Heart right ventricle (tissue), 16 donors: ENCODE measurements at regions not wholly inside any gene's neighbourhood (a gene's known extent, or its start where the extent isn't known, plus 50 kb on each side); places are given as distances from the start of the nearest gene placed in this dataset.
A peak's percentile ranks its signal among the peaks of the same experiment; 100 is the strongest.

ENCODE experiments used
- ATAC-seq, 8 donors: fragments of 200-7000 bp; cut with Tn5 transposase; one replicate each; pipeline ENCODE4 v1.9.1; 2020; ENCODE audit warnings: mild to moderate bottlenecking in 8 of 8, moderate library complexity in 8 of 8, moderate number of reproducible peaks in 1 of 8
- DNase-seq, 2 donors: peaks; one replicate each; pipeline ENCODE4 v3.0.0-alpha.2; 2020
- H3K27ac ChIP-seq, 10 donors: fragments of 200-600 bp; sonication (generic) in 2 of 10; one replicate each; pipeline versions ENCODE4 v1.5.0 to v1.8.0; 2020 to 2022; ENCODE audit warnings: mild to moderate bottlenecking in 3 of 10
- H3K27me3 ChIP-seq, 7 donors: fragments of 200-600 bp; one replicate each; pipeline ENCODE4 v1.8.0; 2021 to 2022; ENCODE audit warnings: mild to moderate bottlenecking in 2 of 7
- H3K36me3 ChIP-seq, 9 donors: fragments of 200-600 bp; sonication (generic) in 1 of 9; one replicate each; pipeline versions ENCODE4 v1.5.0 to v1.8.0; 2020 to 2022; ENCODE audit warnings: mild to moderate bottlenecking in 2 of 9
- H3K4me1 ChIP-seq, 9 donors: fragments of 200-600 bp; sonication (generic) in 1 of 9; one replicate each; pipeline versions ENCODE4 v1.5.0 to v1.8.0; 2020 to 2022; ENCODE audit warnings: mild to moderate bottlenecking in 4 of 9
- H3K4me3 ChIP-seq, 10 donors: fragments of 200-600 bp; sonication (generic) in 2 of 10; one replicate each; pipeline versions ENCODE4 v1.5.0 to v1.8.0; 2020 to 2022; ENCODE audit warnings: mild to moderate bottlenecking in 7 of 10, moderate library complexity in 2 of 10
- H3K9me3 ChIP-seq, 11 donors: fragments of 200-600 bp in 10 of 11; sonication (generic) in 2 of 11; one replicate each; pipeline versions ENCODE4 v1.5.0 to v1.8.0; 2013 to 2022; ENCODE audit warnings: mild to moderate bottlenecking in 2 of 11, control low read depth in 1 of 11, moderate library complexity in 1 of 11
- WGBS, 2 donors: extraction: QIAGEN DNeasy Blood & Tissue Kit; methylation state at CpG; one replicate each; pipeline ENCODE4 v1.1.7; 2013; ENCODE audit warnings: inconsistent platforms in 1 of 2; 5-methylcytosine and 5-hydroxymethylcytosine counted together
- intact Hi-C, 10 donors: fragments of 100-400 bp; cut with DNase I; formaldehyde crosslinking; loops; one replicate each; pipeline versions ENCODE4 v1.11.1 to v1.14.2; 2022
- TF ChIP-seq, protein P1 (sequence below), 9 donors: fragments of 200-600 bp; sonication (generic) in 2 of 9; IDR thresholded peaks; one replicate each; pipeline versions ENCODE4 v1.5.0 to v1.8.0; 2021 to 2022; ENCODE audit warnings: antibody characterized with exemption in 9 of 9, mild to moderate bottlenecking in 5 of 9, moderate library complexity in 1 of 9
- donor health status: Arrhythmogenic right ventricular cardiomyopathy.
- donor health status: ischemic (EF 13 %, LVEDD 7.1; RV severe dilation, severe dysfunction).
- donor health status: healthy with polysubstance abuse.
- donor health status: DM: no; HTN: yes; CAD: no.
- donor health status: DM: no; HTN: no; CAD: no.
- donor health status: ischemic (EF 25% LVEDD 6.9; RV normal size, moderate dysfunction).
- donor health status: ischemic (EF 25% LVEDD 5.7; RV mildly dilated, moderate dysfunction).
- donor health status: healthy.
- donor health status: DM: yes; HTN: yes; CAD: no.
- donor health status: Ischemic cardiomyopathy.
- donor health status: ischemic (EF 35%, LVEDD 5.7; RV mildly dilated, moderate dysfunction).
- donor health status: nonischemic (EF 11% LVEDD 7.7; RV severe dilation, severe dysfunction).
- donor health status: DM: yes; HTN: yes; CAD: no.
- donor health status: PGD.
- donor health status: ischemic (EF 29% LVEDD 5.4; RV normal size, mild dysfunction).
- donor health status: nonischemic (EF 23%, LVEDD 6.1; RV moderate dilation, normal function).

DNA sequence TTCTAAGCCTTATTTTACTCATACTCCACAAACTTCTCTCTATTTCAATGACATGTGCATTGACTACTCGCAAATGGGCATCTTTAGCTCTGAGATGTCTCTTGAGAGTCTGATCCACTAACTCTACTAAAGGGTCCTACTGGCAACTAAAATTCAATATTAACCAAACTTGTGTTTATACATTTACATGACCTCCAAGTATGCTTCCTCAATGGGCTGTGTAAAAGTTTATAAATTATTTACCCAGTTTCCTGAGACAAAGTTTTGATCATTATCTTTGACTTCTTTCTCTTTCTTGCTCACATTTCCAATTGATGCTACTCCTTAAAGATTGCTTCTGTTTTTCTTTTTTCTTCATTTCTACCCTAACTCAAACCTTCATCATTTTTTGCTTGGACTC is 510.1 kb upstream of the DAB2 start:
- DNase-seq (no peak), ATAC-seq (no peak)
- TF ChIP-seq, protein P1, sequence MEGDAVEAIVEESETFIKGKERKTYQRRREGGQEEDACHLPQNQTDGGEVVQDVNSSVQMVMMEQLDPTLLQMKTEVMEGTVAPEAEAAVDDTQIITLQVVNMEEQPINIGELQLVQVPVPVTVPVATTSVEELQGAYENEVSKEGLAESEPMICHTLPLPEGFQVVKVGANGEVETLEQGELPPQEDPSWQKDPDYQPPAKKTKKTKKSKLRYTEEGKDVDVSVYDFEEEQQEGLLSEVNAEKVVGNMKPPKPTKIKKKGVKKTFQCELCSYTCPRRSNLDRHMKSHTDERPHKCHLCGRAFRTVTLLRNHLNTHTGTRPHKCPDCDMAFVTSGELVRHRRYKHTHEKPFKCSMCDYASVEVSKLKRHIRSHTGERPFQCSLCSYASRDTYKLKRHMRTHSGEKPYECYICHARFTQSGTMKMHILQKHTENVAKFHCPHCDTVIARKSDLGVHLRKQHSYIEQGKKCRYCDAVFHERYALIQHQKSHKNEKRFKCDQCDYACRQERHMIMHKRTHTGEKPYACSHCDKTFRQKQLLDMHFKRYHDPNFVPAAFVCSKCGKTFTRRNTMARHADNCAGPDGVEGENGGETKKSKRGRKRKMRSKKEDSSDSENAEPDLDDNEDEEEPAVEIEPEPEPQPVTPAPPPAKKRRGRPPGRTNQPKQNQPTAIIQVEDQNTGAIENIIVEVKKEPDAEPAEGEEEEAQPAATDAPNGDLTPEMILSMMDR (IDR thresholded peaks at IDR 0.05) = no peak
- WGBS, 2 donors = 86 to 92% methylated on average over 1 of the region's 1 CpG
- H3K36me3 ChIP-seq = no peaks in the 10 kb centered on the region
- H3K4me1 ChIP-seq = no peaks in the 10 kb centered on the region
- intact Hi-C loops = loop anchor here in 1 of 10 donors (10.0 kb wide), 1 partner anchor 230 kb away; no protein-coding TSS in a partner anchor
- H3K27ac ChIP-seq = no peak overlapping the region
- H3K4me3 ChIP-seq = no peak overlapping the region
- peaks cover 0 to 9% (median 0%) of the 10 kb centered on the region in 11 donors for H3K9me3 ChIP-seq
- peaks cover 0 to 5% (median 0%) of the 10 kb centered on the region in 7 donors for H3K27me3 ChIP-seq

DNA sequence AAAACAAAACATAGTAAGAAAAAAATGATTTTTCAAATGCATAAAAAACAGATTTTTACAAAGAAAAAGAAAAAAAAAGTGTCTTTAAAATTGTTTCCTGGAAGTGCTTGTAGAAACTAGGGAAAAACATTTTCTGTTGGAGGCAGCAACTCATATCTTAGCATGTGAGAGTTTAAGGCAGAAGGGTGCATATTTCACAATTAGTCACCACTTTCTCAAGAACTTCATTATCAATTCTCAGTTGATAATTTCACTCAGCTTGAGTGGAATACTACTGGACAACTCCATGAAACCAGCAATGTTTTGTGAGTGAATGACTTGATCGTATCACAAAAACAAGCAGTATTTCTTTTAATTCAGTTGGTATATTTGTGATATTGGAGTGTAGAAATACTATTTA is 508.3 kb upstream of the DAB2 start:
- Histone ChIP-seq H3K9me3 (no peaks in the 10 kb centered on the region), H3K27me3 (peaks cover 0 to 5% (median 0%) of the 10 kb centered on the region in 7 donors), H3K4me1 (no peaks in the 10 kb centered on the region), H3K36me3 (no peaks in the 10 kb centered on the region), H3K27ac (no peak overlapping the region), H3K4me3 (no peak overlapping the region)
- no peak for ATAC-seq
- WGBS, 2 donors = 80 to 85% methylated on average over 1 of the region's 1 CpG
- TF ChIP-seq, protein P1 (IDR thresholded peaks at IDR 0.05) = no peak
- no peak for DNase-seq
- intact Hi-C loops = loop anchor here in 1 of 10 donors (10.0 kb wide), 1 partner anchor 232 kb away; no protein-coding TSS in a partner anchor

DNA sequence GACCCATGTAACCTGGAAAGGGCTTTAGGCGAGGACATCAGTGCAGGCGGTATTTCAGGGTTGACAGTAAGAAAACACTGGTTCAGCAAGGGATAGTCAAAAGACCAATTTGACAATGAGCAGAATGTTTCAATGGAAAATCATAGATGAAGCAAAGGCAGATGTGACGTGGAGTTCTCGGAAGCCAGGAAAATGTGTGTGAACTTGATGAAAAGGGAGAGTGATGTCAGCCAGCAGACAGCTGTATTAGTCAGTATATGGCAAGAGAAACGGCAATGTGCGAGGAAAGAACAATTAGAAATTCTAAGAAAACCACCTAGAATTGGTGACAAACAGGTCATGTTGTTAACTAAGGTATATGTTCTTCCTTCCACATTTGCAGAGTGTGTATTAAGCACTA is 503.9 kb upstream of the DAB2 start:
- no peak overlapping the region for H3K27ac ChIP-seq
- H3K9me3 ChIP-seq = no peaks in the 10 kb centered on the region
- no peaks in the 10 kb centered on the region for H3K4me1 ChIP-seq
- peaks cover 0 to 5% (median 0%) of the 10 kb centered on the region in 7 donors for H3K27me3 ChIP-seq
- no peak overlapping the region for H3K4me3 ChIP-seq
- intact Hi-C loops = no loop called here
- ATAC-seq (peak in 2 of 8 donors; percentile 52), DNase-seq (no peak)
- WGBS, 2 donors = 56 to 60% methylated on average over 6 of the region's 6 CpGs
- no peaks in the 10 kb centered on the region for H3K36me3 ChIP-seq
- TF ChIP-seq, protein P1 (IDR thresholded peaks at IDR 0.05) = no peak

DNA sequence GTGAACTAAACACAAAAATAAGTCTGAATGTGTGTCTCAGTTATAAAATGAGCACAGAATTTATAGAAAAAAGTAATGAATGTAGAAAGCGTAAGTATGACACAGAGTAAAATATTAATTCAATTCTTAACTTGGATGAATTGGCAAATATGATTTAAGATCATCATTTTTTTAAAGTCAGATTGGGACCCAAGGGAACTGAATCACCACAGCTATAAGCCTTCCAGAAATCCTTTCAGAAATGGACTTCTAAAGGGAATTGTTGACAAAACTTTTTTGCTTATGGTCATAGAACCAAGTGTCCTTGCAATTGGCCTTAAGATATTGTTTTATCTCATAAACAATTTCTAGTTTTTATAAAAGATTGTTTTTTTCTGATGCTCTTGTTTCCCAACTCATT is 495.1 kb upstream of the DAB2 start:
- intact Hi-C loops = no loop called here
- no peaks in the 10 kb centered on the region for H3K27me3 ChIP-seq
- WGBS, 2 donors = 92 to 93% methylated on average over 1 of the region's 1 CpG
- DNase-seq = no peak
- no peak for ATAC-seq
- no peaks in the 10 kb centered on the region for H3K36me3 ChIP-seq
- TF ChIP-seq, protein P1 (IDR thresholded peaks at IDR 0.05) = no peak
- no peak overlapping the region for H3K4me3 ChIP-seq
- no peak overlapping the region for H3K27ac ChIP-seq
- H3K9me3 ChIP-seq = peaks cover 0 to 6% (median 0%) of the 10 kb centered on the region in 11 donors
- H3K4me1 ChIP-seq = no peaks in the 10 kb centered on the region
